ENCODE measurements at regions not wholly inside any gene's neighbourhood (a gene's known extent, or its start where the extent isn't known, plus 50 kb on each side); places are given as distances from the start of the nearest gene placed in this dataset.

- TF ChIP-seq FOXP2 (optimal IDR thresholded peaks at IDR 0.05; ENCODE audit: borderline replicate concordance, extremely low read depth, extremely low read length, insufficient read depth): no peak
- no peak for TF ChIP-seq TAF1 (IDR thresholded peaks at IDR 0.05; ENCODE audit: borderline replicate concordance, insufficient read depth, low read length)
- TF ChIP-seq POLR2AphosphoS5 (IDR thresholded peaks at IDR 0.05; ENCODE audit: low read depth, low read length): no peak
- TF ChIP-seq SIN3A (IDR thresholded peaks at IDR 0.05; ENCODE audit: borderline replicate concordance, insufficient read depth, low read length): no peak
- TF ChIP-seq, protein P1, sequence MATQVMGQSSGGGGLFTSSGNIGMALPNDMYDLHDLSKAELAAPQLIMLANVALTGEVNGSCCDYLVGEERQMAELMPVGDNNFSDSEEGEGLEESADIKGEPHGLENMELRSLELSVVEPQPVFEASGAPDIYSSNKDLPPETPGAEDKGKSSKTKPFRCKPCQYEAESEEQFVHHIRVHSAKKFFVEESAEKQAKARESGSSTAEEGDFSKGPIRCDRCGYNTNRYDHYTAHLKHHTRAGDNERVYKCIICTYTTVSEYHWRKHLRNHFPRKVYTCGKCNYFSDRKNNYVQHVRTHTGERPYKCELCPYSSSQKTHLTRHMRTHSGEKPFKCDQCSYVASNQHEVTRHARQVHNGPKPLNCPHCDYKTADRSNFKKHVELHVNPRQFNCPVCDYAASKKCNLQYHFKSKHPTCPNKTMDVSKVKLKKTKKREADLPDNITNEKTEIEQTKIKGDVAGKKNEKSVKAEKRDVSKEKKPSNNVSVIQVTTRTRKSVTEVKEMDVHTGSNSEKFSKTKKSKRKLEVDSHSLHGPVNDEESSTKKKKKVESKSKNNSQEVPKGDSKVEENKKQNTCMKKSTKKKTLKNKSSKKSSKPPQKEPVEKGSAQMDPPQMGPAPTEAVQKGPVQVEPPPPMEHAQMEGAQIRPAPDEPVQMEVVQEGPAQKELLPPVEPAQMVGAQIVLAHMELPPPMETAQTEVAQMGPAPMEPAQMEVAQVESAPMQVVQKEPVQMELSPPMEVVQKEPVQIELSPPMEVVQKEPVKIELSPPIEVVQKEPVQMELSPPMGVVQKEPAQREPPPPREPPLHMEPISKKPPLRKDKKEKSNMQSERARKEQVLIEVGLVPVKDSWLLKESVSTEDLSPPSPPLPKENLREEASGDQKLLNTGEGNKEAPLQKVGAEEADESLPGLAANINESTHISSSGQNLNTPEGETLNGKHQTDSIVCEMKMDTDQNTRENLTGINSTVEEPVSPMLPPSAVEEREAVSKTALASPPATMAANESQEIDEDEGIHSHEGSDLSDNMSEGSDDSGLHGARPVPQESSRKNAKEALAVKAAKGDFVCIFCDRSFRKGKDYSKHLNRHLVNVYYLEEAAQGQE (IDR thresholded peaks at IDR 0.05; ENCODE audit: insufficient read depth in 1 of 2, low read depth in 2 of 2, low read length in 2 of 2): no peak
Observed at GRCh38 chr9:87081503-87081902, 134.2 kb upstream of the GAS1 start.

DNA sequence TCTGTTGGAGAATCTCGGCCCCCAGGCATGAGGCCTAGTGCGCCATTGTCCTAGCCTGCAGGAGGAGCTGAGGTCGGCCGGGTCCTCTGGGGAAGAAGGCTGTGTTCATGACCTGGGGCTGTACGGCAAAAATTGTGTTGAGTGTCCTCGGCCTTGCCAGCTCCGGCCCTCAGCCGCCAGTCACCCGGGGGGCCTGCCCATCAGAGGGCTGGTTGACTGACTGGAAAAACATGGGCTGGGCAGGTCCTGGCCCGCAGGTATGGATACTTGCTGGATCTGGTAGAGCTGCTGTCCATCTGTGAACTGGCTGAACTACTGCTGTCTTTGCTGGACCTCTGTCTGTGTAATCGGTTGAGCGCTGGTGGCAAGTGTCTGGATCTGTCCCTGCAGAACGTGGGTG lies 136.7 kb upstream of the GAS1 start:
- TF ChIP-seq, protein P1 (IDR thresholded peaks at IDR 0.05; ENCODE audit: insufficient read depth in 1 of 2, low read depth in 2 of 2, low read length in 2 of 2): no peak
- no peak for TF ChIP-seq POLR2AphosphoS5 (IDR thresholded peaks at IDR 0.05; ENCODE audit: low read depth, low read length)

GRCh38 chr9:87084407-87084806 lies 137.1 kb upstream of the GAS1 start:
- TF ChIP-seq TAF1 (IDR thresholded peaks at IDR 0.05; ENCODE audit: borderline replicate concordance, insufficient read depth, low read length): no peak
- TF ChIP-seq FOXP2 (optimal IDR thresholded peaks at IDR 0.05; ENCODE audit: borderline replicate concordance, extremely low read depth, extremely low read length, insufficient read depth): no peak
- TF ChIP-seq, protein P1 (IDR thresholded peaks at IDR 0.05; ENCODE audit: insufficient read depth in 1 of 2, low read depth in 2 of 2, low read length in 2 of 2): no peak
- no peak for TF ChIP-seq POLR2AphosphoS5 (IDR thresholded peaks at IDR 0.05; ENCODE audit: low read depth, low read length)
- no peak for TF ChIP-seq SIN3A (IDR thresholded peaks at IDR 0.05; ENCODE audit: borderline replicate concordance, insufficient read depth, low read length)

DNA sequence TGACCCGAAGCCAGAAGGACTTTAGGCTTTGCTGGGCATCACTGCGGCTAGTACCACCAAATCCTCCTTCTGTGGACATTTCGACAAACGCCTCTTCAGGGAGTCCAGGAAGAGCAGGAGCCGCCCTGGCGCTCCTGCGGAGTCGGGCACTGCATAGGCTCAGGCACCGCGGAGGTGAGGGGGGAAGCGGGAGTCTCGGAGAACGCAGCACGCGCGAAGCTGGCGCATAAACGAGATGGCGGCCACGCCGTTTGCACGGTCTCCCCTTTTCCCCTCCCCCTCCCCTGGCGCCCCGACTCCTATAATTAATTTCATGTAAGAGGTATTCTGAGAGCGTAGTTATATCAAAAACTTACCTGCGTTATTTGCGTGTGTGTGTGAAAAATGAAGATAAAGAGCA lies 137.8 kb upstream of the GAS1 start:
- no peak for TF ChIP-seq TAF1 (IDR thresholded peaks at IDR 0.05; ENCODE audit: borderline replicate concordance, insufficient read depth, low read length)
- no peak for TF ChIP-seq SIN3A (IDR thresholded peaks at IDR 0.05; ENCODE audit: borderline replicate concordance, insufficient read depth, low read length)
- no peak for TF ChIP-seq FOXP2 (optimal IDR thresholded peaks at IDR 0.05; ENCODE audit: borderline replicate concordance, extremely low read depth, extremely low read length, insufficient read depth)
- no peak for TF ChIP-seq POLR2AphosphoS5 (IDR thresholded peaks at IDR 0.05; ENCODE audit: low read depth, low read length)
- TF ChIP-seq, protein P1 (IDR thresholded peaks at IDR 0.05; ENCODE audit: insufficient read depth in 1 of 2, low read depth in 2 of 2, low read length in 2 of 2): no peak

GRCh38 chr9:87085521-87085920 lies 138.2 kb upstream of the GAS1 start:
- no peak for TF ChIP-seq POLR2AphosphoS5 (IDR thresholded peaks at IDR 0.05; ENCODE audit: low read depth, low read length)
- TF ChIP-seq TAF1 (IDR thresholded peaks at IDR 0.05; ENCODE audit: borderline replicate concordance, insufficient read depth, low read length): no peak
- TF ChIP-seq, protein P1 (IDR thresholded peaks at IDR 0.05; ENCODE audit: insufficient read depth in 1 of 2, low read depth in 2 of 2, low read length in 2 of 2): no peak
- no peak for TF ChIP-seq FOXP2 (optimal IDR thresholded peaks at IDR 0.05; ENCODE audit: borderline replicate concordance, extremely low read depth, extremely low read length, insufficient read depth)
- TF ChIP-seq SIN3A (IDR thresholded peaks at IDR 0.05; ENCODE audit: borderline replicate concordance, insufficient read depth, low read length): no peak

Data from PFSK-1 (cell line).